ENCODE measurements at regions not wholly inside any gene's neighbourhood (a gene's known extent, or its start where the extent isn't known, plus 50 kb on each side); places are given as distances from the start of the nearest gene placed in this dataset.

GRCh38 chr9:29816954-29817703, 2243.8 kb upstream of the C9orf72 start:
- Mint-ChIP-seq H3K36me3 (ENCODE audit: low read depth) (no peaks in the 10 kb centered on the region), H3K4me1 (no peaks in the 10 kb centered on the region), H3K27me3 (no peaks in the 10 kb centered on the region), H3K4me3 (no peak overlapping the region), H3K27ac (no peak overlapping the region), H3K9me3 (peaks cover 22% of the 10 kb centered on the region)
- CTCF ChIA-PET, result no interaction called here
- POLR2A ChIA-PET, result no interaction called here
- no peak for DNase-seq

GRCh38 chr9:29822458-29822857, 2249.2 kb upstream of the C9orf72 start:
- Mint-ChIP-seq H3K4me1 (no peaks in the 10 kb centered on the region), H3K36me3 (ENCODE audit: low read depth) (no peaks in the 10 kb centered on the region), H3K4me3 (no peak overlapping the region), H3K9me3 (peaks cover 23% of the 10 kb centered on the region), H3K27ac (no peak overlapping the region), H3K27me3 (no peaks in the 10 kb centered on the region)
- POLR2A ChIA-PET, result no interaction called here
- DNase-seq, result no peak
- CTCF ChIA-PET, result no interaction called here

GRCh38 chr9:29826421-29826820, 2253.1 kb upstream of the C9orf72 start:
- Mint-ChIP-seq H3K4me3 (no peak overlapping the region), H3K27ac (no peak overlapping the region)
- POLR2A ChIA-PET, result no interaction called here

DNA sequence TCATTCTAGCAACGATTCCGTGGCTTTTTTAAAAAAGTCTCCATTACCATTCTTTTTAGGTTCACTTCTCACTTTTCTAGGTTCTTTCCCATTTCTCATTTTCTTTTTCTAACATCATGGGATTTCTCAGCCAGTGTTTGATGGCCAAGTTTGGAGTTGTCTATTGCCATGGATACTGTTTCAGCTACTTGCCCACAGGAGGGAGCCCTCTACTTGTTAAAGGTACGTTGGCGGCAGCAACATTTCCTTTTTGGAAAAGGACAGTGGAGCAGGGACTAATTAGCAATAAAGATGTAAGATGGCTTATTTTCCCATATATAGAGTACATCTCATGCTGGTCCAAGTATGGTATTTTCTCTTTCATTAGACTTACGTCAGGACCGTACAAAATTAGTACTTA, 2257.5 kb upstream of the C9orf72 start:
- Mint-ChIP-seq H3K4me3 (no peak overlapping the region), H3K9me3 (peaks cover 3% of the 10 kb centered on the region), H3K27me3 (no peaks in the 10 kb centered on the region), H3K36me3 (ENCODE audit: low read depth) (no peaks in the 10 kb centered on the region), H3K4me1 (no peaks in the 10 kb centered on the region), H3K27ac (no peak overlapping the region)
- CTCF ChIA-PET, result no interaction called here
- POLR2A ChIA-PET, result no interaction called here
- no peak for DNase-seq

More at GRCh38 chr9:29826421-29826820, 2253.1 kb upstream of the C9orf72 start:
- Mint-ChIP-seq H3K27me3 (no peaks in the 10 kb centered on the region), H3K4me1 (no peaks in the 10 kb centered on the region), H3K9me3 (peaks cover 3% of the 10 kb centered on the region), H3K36me3 (ENCODE audit: low read depth) (no peaks in the 10 kb centered on the region)
- no peak for DNase-seq
- CTCF ChIA-PET, result no interaction called here

GRCh38 chr9:29838491-29839020, 2265.3 kb upstream of the C9orf72 start:
- H3K27ac Mint-ChIP-seq, result no peak overlapping the region
- H3K27me3 Mint-ChIP-seq, result no peaks in the 10 kb centered on the region
- CTCF ChIA-PET, result no interaction called here
- no peaks in the 10 kb centered on the region for H3K9me3 Mint-ChIP-seq
- no peaks in the 10 kb centered on the region for H3K36me3 Mint-ChIP-seq (ENCODE audit: low read depth)
- H3K4me1 Mint-ChIP-seq, result no peaks in the 10 kb centered on the region
- H3K4me3 Mint-ChIP-seq, result no peak overlapping the region
- POLR2A ChIA-PET, result no interaction called here
- no peak for DNase-seq

- no peaks in the 10 kb centered on the region for H3K36me3 Mint-ChIP-seq (ENCODE audit: low read depth)
Measured at GRCh38 chr9:29844251-29844650, 2271.0 kb upstream of the C9orf72 start.

DNA sequence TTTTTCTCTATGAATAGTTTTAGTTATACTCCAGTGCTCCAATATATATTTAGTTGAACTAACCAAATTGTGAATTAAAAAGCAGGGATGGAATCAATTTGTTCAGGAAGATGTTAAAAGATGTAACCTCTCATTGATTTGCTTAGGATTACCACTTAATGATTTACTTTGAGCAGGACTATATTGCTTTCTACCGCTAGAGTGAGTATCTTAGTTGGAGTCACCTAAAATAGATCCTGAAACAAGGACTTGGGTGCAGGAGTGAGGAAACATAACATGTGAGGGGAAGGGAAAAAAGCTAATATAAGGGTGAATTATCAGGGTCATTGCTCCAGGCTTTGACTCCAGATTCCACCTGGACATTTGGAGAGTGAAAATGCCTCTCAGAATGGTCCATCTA, 2277.4 kb upstream of the C9orf72 start:
- H3K4me3 Mint-ChIP-seq, result no peak overlapping the region
- H3K27me3 Mint-ChIP-seq, result no peaks in the 10 kb centered on the region
- ChIA-PET CTCF (no interaction called here), POLR2A (no interaction called here)
- DNase-seq, result no peak
- H3K36me3 Mint-ChIP-seq (ENCODE audit: low read depth), result no peaks in the 10 kb centered on the region
- H3K4me1 Mint-ChIP-seq, result no peaks in the 10 kb centered on the region
- H3K9me3 Mint-ChIP-seq, result no peaks in the 10 kb centered on the region
- no peak overlapping the region for H3K27ac Mint-ChIP-seq

More at GRCh38 chr9:29844251-29844650, 2271.0 kb upstream of the C9orf72 start:
- DNase-seq, result no peak
- Mint-ChIP-seq H3K4me1 (no peaks in the 10 kb centered on the region), H3K9me3 (peaks cover 6% of the 10 kb centered on the region), H3K4me3 (no peak overlapping the region), H3K27ac (no peak overlapping the region), H3K27me3 (no peaks in the 10 kb centered on the region)
- ChIA-PET CTCF (no interaction called here), POLR2A (no interaction called here)

- CTCF ChIA-PET, result no interaction called here
Measured at GRCh38 chr9:29861803-29862202, 2288.5 kb upstream of the C9orf72 start.

GRCh38 chr9:29865764-29866313, 2292.6 kb upstream of the C9orf72 start:
- ChIA-PET POLR2A (no interaction called here), CTCF (no interaction called here)
- no peak overlapping the region for H3K27ac Mint-ChIP-seq
- no peaks in the 10 kb centered on the region for H3K36me3 Mint-ChIP-seq (ENCODE audit: low read depth)
- H3K9me3 Mint-ChIP-seq, result peaks cover 2% of the 10 kb centered on the region
- no peak for DNase-seq
- H3K4me1 Mint-ChIP-seq, result no peaks in the 10 kb centered on the region
- H3K4me3 Mint-ChIP-seq, result no peak overlapping the region
- no peaks in the 10 kb centered on the region for H3K27me3 Mint-ChIP-seq

More at GRCh38 chr9:29861803-29862202, 2288.5 kb upstream of the C9orf72 start:
- DNase-seq, result no peak
- H3K9me3 Mint-ChIP-seq, result no peaks in the 10 kb centered on the region
- POLR2A ChIA-PET, result no interaction called here
- H3K36me3 Mint-ChIP-seq (ENCODE audit: low read depth), result no peaks in the 10 kb centered on the region
- no peaks in the 10 kb centered on the region for H3K27me3 Mint-ChIP-seq
- no peak overlapping the region for H3K27ac Mint-ChIP-seq
- no peaks in the 10 kb centered on the region for H3K4me1 Mint-ChIP-seq
- H3K4me3 Mint-ChIP-seq, result no peak overlapping the region

- no peaks in the 10 kb centered on the region for H3K4me1 Mint-ChIP-seq
- no peaks in the 10 kb centered on the region for H3K27me3 Mint-ChIP-seq
- POLR2A ChIA-PET, result no interaction called here
- no peak overlapping the region for H3K4me3 Mint-ChIP-seq
- no peaks in the 10 kb centered on the region for H3K36me3 Mint-ChIP-seq (ENCODE audit: low read depth)
- CTCF ChIA-PET, result no interaction called here
- no peak overlapping the region for H3K27ac Mint-ChIP-seq
- H3K9me3 Mint-ChIP-seq, result peaks cover 2% of the 10 kb centered on the region
- DNase-seq, result no peak
Measured at GRCh38 chr9:29866556-29866955, 2293.3 kb upstream of the C9orf72 start.

DNA sequence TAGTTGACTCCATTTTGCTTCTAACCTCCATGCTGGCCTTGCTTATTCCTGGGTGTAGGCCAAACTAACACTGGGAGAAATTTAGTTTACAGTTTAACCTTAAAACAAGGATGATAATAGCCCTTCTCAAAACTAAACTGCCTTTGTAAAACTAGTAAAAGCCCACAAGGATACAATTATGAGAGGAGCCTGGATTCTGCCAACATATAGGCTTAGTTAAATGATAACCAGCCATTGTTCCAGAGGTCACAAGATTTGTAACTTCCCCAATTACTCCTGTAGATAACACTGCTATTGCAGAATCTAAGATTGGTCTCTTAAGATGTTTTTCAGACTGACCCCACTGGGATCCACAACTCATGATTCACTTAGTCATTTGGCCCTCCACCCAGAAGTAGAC, 2300.3 kb upstream of the C9orf72 start:
- ChIA-PET CTCF (no interaction called here), POLR2A (no interaction called here)
- Mint-ChIP-seq H3K4me1 (no peaks in the 10 kb centered on the region), H3K27me3 (no peaks in the 10 kb centered on the region), H3K4me3 (no peak overlapping the region), H3K9me3 (peaks cover 2% of the 10 kb centered on the region), H3K36me3 (ENCODE audit: low read depth) (no peaks in the 10 kb centered on the region), H3K27ac (no peak overlapping the region)
- no peak for DNase-seq

DNA sequence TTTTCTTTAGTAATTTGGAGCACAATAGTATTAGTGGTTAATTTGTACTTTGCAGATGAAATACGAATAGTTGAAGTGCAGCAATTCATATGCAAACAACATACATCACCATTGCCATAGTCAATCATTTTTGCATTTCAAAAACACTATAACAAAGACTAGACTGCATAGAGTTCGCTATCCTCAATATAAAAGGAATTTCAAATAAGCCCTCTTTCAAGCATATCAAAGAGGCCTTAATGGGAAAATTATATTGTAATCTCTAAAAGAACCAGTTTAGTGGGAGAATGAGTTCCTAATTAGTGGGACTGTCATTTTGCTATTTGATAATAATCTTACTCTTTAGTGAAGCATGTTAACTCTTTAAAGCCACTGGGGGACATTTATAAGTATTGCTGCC, 2302.3 kb upstream of the C9orf72 start:
- POLR2A ChIA-PET, result no interaction called here

GRCh38 chr9:29882767-29883166, 2309.5 kb upstream of the C9orf72 start:
- H3K27me3 Mint-ChIP-seq, result no peaks in the 10 kb centered on the region
- H3K27ac Mint-ChIP-seq, result no peak overlapping the region
- no peaks in the 10 kb centered on the region for H3K36me3 Mint-ChIP-seq (ENCODE audit: low read depth)

More for the DNA sequence above, 2302.3 kb upstream of the C9orf72 start:
- Mint-ChIP-seq H3K36me3 (ENCODE audit: low read depth) (no peaks in the 10 kb centered on the region), H3K9me3 (no peaks in the 10 kb centered on the region), H3K4me1 (no peaks in the 10 kb centered on the region), H3K27me3 (no peaks in the 10 kb centered on the region), H3K4me3 (no peak overlapping the region), H3K27ac (no peak overlapping the region)
- no peak for DNase-seq
- CTCF ChIA-PET, result no interaction called here

GRCh38 chr9:29906065-29906464, 2332.8 kb upstream of the C9orf72 start:
- Mint-ChIP-seq H3K9me3 (peaks cover 2% of the 10 kb centered on the region), H3K4me1 (no peaks in the 10 kb centered on the region), H3K36me3 (ENCODE audit: low read depth) (no peaks in the 10 kb centered on the region), H3K4me3 (no peak overlapping the region), H3K27ac (no peak overlapping the region), H3K27me3 (no peaks in the 10 kb centered on the region)
- DNase-seq, result no peak
- ChIA-PET POLR2A (no interaction called here), CTCF (no interaction called here)

More at GRCh38 chr9:29882767-29883166, 2309.5 kb upstream of the C9orf72 start:
- Mint-ChIP-seq H3K4me3 (no peak overlapping the region), H3K9me3 (no peaks in the 10 kb centered on the region), H3K4me1 (no peaks in the 10 kb centered on the region)
- ChIA-PET CTCF (no interaction called here), POLR2A (no interaction called here)
- no peak for DNase-seq

Data from activated CD4-positive, alpha-beta T cell treated with anti-CD3 and anti-CD28 coated beads, Interleukin-2, amount 10 ng/mL, durations not matched to agents 7 days and 5 days (primary cell).